ENCODE measurements at regions not wholly inside any gene's neighbourhood (a gene's known extent, or its start where the extent isn't known, plus 50 kb on each side); places are given as distances from the start of the nearest gene placed in this dataset.
"Not testable (repeated sequence)": the region's sequence is repeated elsewhere in the genome, so short reads cannot be mapped to it uniquely, and the experiment has no call there.

- no peak for DNase-seq
Observed at GRCh38 chr6:4224067-4224978, 88.9 kb upstream of the ECI2 start.

GRCh38 chr6:4220558-4220957 lies 85.2 kb upstream of the ECI2 start:
- no peak for DNase-seq

GRCh38 chr6:4218619-4219317 lies 83.4 kb upstream of the ECI2 start:
- not testable (repeated sequence) for DNase-seq

GRCh38 chr6:4212588-4212987 lies 77.2 kb upstream of the ECI2 start:
- no peak for DNase-seq

- peak; percentile 53 for DNase-seq
Observed at GRCh38 chr6:4210629-4211419, 75.4 kb upstream of the ECI2 start.

GRCh38 chr6:4209196-4209595 lies 73.8 kb upstream of the ECI2 start:
- DNase-seq = no peak

GRCh38 chr6:4208158-4208557 lies 72.8 kb upstream of the ECI2 start:
- DNase-seq = no peak

- not testable (repeated sequence) for DNase-seq
Observed at GRCh38 chr6:4203642-4204417, 68.5 kb upstream of the ECI2 start.

GRCh38 chr6:4192627-4193026 lies 57.3 kb upstream of the ECI2 start:
- DNase-seq = no peak

GRCh38 chr6:4192173-4192572 lies 56.8 kb upstream of the ECI2 start:
- DNase-seq = no peak

GRCh38 chr6:4191271-4191721 lies 55.9 kb upstream of the ECI2 start:
- DNase-seq = no peak

- DNase-seq = no peak
Observed at GRCh38 chr6:4189249-4189648, 53.9 kb upstream of the ECI2 start.

GRCh38 chr6:4188801-4189200 lies 53.4 kb upstream of the ECI2 start:
- no peak for DNase-seq

- no peak for DNase-seq
Observed at GRCh38 chr6:4187480-4187879, 52.1 kb upstream of the ECI2 start.

GRCh38 chr6:4186385-4186784 lies 51.0 kb upstream of the ECI2 start:
- DNase-seq = no peak

- DNase-seq = no peak
Observed at GRCh38 chr6:4185846-4186245, 50.5 kb upstream of the ECI2 start.

GRCh38 chr6:4185419-4185818 lies 50.0 kb upstream of the ECI2 start:
- DNase-seq = no peak
